DOHH2 (cell line): ENCODE measurements at regions not wholly inside any gene's neighbourhood (a gene's known extent, or its start where the extent isn't known, plus 50 kb on each side); places are given as distances from the start of the nearest gene placed in this dataset.

Experiments
- H3F3A ChIP-seq: fragments of 200-600 bp; sonication (generic), shearing (Covaris generic); 2 replicates; pipeline ENCODE4 v1.6.0; 2016; ENCODE audit warnings: antibody characterized with exemption, mild to moderate bottlenecking; ENCODE audit not compliant: control insufficient read depth, insufficient read depth
- H3K27ac ChIP-seq: fragments of 200-600 bp; sonication (generic); 2 replicates; pipeline ENCODE4 v1.5.1; 2014; ENCODE audit warnings: low read depth, mild to moderate bottlenecking, low read length, moderate library complexity
- H3K27me3 ChIP-seq: fragments of 200-600 bp; sonication (generic); 2 replicates; pipeline ENCODE4 v1.6.1; 2014; ENCODE audit warnings: mild to moderate bottlenecking, low read length, mixed read lengths; ENCODE audit not compliant: control insufficient read depth
- H3K36me3 ChIP-seq: fragments of 200-600 bp; sonication (generic); 2 replicates; pipeline ENCODE4 v1.6.1; 2014; ENCODE audit warnings: mild to moderate bottlenecking, low read length, moderate library complexity, mixed read lengths; ENCODE audit not compliant: control insufficient read depth
- H3K4me1 ChIP-seq: fragments of 200-600 bp; sonication (generic); 2 replicates; pipeline ENCODE4 v1.6.1; 2014; ENCODE audit warnings: mild to moderate bottlenecking, low read length, mixed read lengths; ENCODE audit not compliant: control insufficient read depth
- H3K4me2 ChIP-seq: fragments of 200-600 bp; sonication (generic); 2 replicates; pipeline ENCODE4 v1.6.0; 2014; ENCODE audit warnings: mild to moderate bottlenecking, low read length, moderate library complexity
- H3K4me3 ChIP-seq: fragments of 200-600 bp; sonication (generic); 2 replicates; pipeline ENCODE4 v1.5.1; 2014; ENCODE audit warnings: mild to moderate bottlenecking, low read length, mixed read lengths
- H3K79me2 ChIP-seq: fragments of 200-600 bp; sonication (generic); 2 replicates; pipeline ENCODE4 v1.6.1; 2014; ENCODE audit warnings: mild to moderate bottlenecking, low read length, mixed read lengths; ENCODE audit not compliant: control insufficient read depth
- H3K9me2 ChIP-seq: fragments of 200-600 bp; sonication (generic); replicated peaks from 2 replicates; pipeline ENCODE4 v1.6.1; 2014; ENCODE audit warnings: mild to moderate bottlenecking, low read length, mixed read lengths; ENCODE audit not compliant: control insufficient read depth
- H3K9me3 ChIP-seq: fragments of 200-600 bp; sonication (generic); 2 replicates; pipeline ENCODE4 v1.6.1; 2014; ENCODE audit warnings: antibody characterized with exemption, low read length, mixed read lengths; ENCODE audit not compliant: control insufficient read depth, insufficient read depth
- H4K20me1 ChIP-seq: fragments of 200-600 bp; sonication (generic); 2 replicates; pipeline ENCODE4 v1.6.0; 2014; ENCODE audit warnings: low read depth, mild to moderate bottlenecking, antibody characterized with exemption, low read length, moderate library complexity; ENCODE audit not compliant: control insufficient read depth, insufficient read depth
- CTCF ChIP-seq: fragments of 200-600 bp; sonication (generic); IDR thresholded peaks from one replicate; pipeline ENCODE4 v1.5.1; 2014; ENCODE audit warnings: antibody characterized with exemption, mild to moderate bottlenecking, low read depth, low read length; ENCODE audit not compliant: poor library complexity, severe bottlenecking
- EZH2phosphoT487 ChIP-seq: fragments of 200-600 bp; sonication (generic); IDR thresholded peaks from 2 replicates; pipeline ENCODE4 v1.6.1; 2017; ENCODE audit warnings: borderline replicate concordance, mild to moderate bottlenecking, antibody characterized with exemption, low read length, moderate library complexity, mixed read lengths

- Histone ChIP-seq H3K4me3 (no peak overlapping the region), H3K27ac (no peak overlapping the region), H3K9me2 (no peaks in the 10 kb centered on the region), H4K20me1 (no peaks in the 10 kb centered on the region), H3K36me3 (no peaks in the 10 kb centered on the region), H3K4me2 (no peak overlapping the region), H3K27me3 (no peaks in the 10 kb centered on the region), H3K79me2 (no peaks in the 10 kb centered on the region), H3K4me1 (no peaks in the 10 kb centered on the region), H3K9me3 (no peaks in the 10 kb centered on the region), H3F3A (no peaks in the 10 kb centered on the region)
- TF ChIP-seq CTCF: no peak
- no peak for TF ChIP-seq EZH2phosphoT487
Observed at GRCh38 chr11:37050311-37050710, 452.3 kb upstream of the RAG2 start.

- Histone ChIP-seq H3K9me2 (no peaks in the 10 kb centered on the region), H3K4me2 (no peak overlapping the region), H3F3A (no peaks in the 10 kb centered on the region), H3K4me1 (no peaks in the 10 kb centered on the region), H3K9me3 (no peaks in the 10 kb centered on the region), H3K27me3 (no peaks in the 10 kb centered on the region), H3K27ac (no peak overlapping the region), H3K79me2 (no peaks in the 10 kb centered on the region), H4K20me1 (no peaks in the 10 kb centered on the region), H3K4me3 (no peak overlapping the region), H3K36me3 (no peaks in the 10 kb centered on the region)
- TF ChIP-seq EZH2phosphoT487: no peak
- no peak for TF ChIP-seq CTCF
Observed at GRCh38 chr11:37040921-37041320, 442.9 kb upstream of the RAG2 start.

GRCh38 chr11:37038911-37039310, 440.9 kb upstream of the RAG2 start:
- H3K36me3 ChIP-seq: no peaks in the 10 kb centered on the region

More at GRCh38 chr11:37038911-37039310, 440.9 kb upstream of the RAG2 start:
- no peak overlapping the region for H3K4me2 ChIP-seq
- no peak overlapping the region for H3K27ac ChIP-seq
- no peaks in the 10 kb centered on the region for H3K4me1 ChIP-seq
- H3K9me3 ChIP-seq: no peaks in the 10 kb centered on the region
- H3F3A ChIP-seq: no peaks in the 10 kb centered on the region
- H4K20me1 ChIP-seq: no peaks in the 10 kb centered on the region
- TF ChIP-seq EZH2phosphoT487 (no peak), CTCF (no peak)
- no peaks in the 10 kb centered on the region for H3K9me2 ChIP-seq
- no peak overlapping the region for H3K4me3 ChIP-seq
- H3K79me2 ChIP-seq: no peaks in the 10 kb centered on the region
- H3K27me3 ChIP-seq: no peaks in the 10 kb centered on the region
